Trophoblast cell (in vitro differentiated cells and primary cell): ENCODE measurements at regions not wholly inside any gene's neighbourhood (a gene's known extent, or its start where the extent isn't known, plus 50 kb on each side); places are given as distances from the start of the nearest gene placed in this dataset.
A peak's percentile ranks its signal among the peaks of the same experiment; 100 is the strongest.

Experiments
- DNase-seq, 2 donors: peaks; one replicate each; pipeline ENCODE4 v3.0.0-alpha.2; 2016
- H2AFZ ChIP-seq: 2 replicates; pipeline ENCODE4 v1.6.1; 2013; ENCODE audit warnings: low read length, moderate library complexity, mild to moderate bottlenecking; ENCODE audit not compliant: insufficient read depth, poor library complexity
- H2AK5ac ChIP-seq: 2 replicates; pipeline ENCODE4 v1.6.1; 2013; ENCODE audit warnings: mild to moderate bottlenecking, low read length
- H2BK120ac ChIP-seq: 2 replicates; pipeline ENCODE4 v1.6.1; 2013; ENCODE audit warnings: low read length, mild to moderate bottlenecking, moderate library complexity; ENCODE audit not compliant: insufficient read depth, poor library complexity
- H2BK12ac ChIP-seq: 2 replicates; pipeline ENCODE4 v1.6.1; 2013; ENCODE audit warnings: mild to moderate bottlenecking, low read length, moderate library complexity
- H2BK5ac ChIP-seq: 2 replicates; pipeline ENCODE4 v1.6.1; 2013; ENCODE audit warnings: low read length, low read depth, moderate library complexity, mild to moderate bottlenecking; ENCODE audit not compliant: poor library complexity
- H3K14ac ChIP-seq: 2 replicates; pipeline ENCODE4 v1.6.1; 2013; ENCODE audit warnings: mild to moderate bottlenecking, low read length
- H3K18ac ChIP-seq: 2 replicates; pipeline ENCODE4 v1.6.1; 2013; ENCODE audit warnings: mild to moderate bottlenecking, low read length
- H3K23ac ChIP-seq: 2 replicates; pipeline ENCODE4 v1.6.1; 2013; ENCODE audit warnings: low read length
- H3K27ac ChIP-seq: 2 replicates; pipeline ENCODE4 v1.5.1; 2013; ENCODE audit warnings: low read depth, mild to moderate bottlenecking, inconsistent platforms, low read length, moderate library complexity
- H3K27me3 ChIP-seq: 2 replicates; pipeline ENCODE4 v1.6.1; 2013; ENCODE audit warnings: inconsistent platforms, mild to moderate bottlenecking, low read length, moderate library complexity; ENCODE audit not compliant: insufficient read depth
- H3K36me3 ChIP-seq, 2 experiments: 1 replicate in 1 of 2; 2 replicates in 1 of 2; pipeline ENCODE4 v1.6.1; 2013; ENCODE audit warnings: low read length in 2 of 2, mild to moderate bottlenecking in 2 of 2, moderate library complexity in 1 of 2; ENCODE audit not compliant: insufficient read depth in 2 of 2, control insufficient read depth in 1 of 2
- H3K4ac ChIP-seq: 2 replicates; pipeline ENCODE4 v1.6.1; 2013; ENCODE audit warnings: low read depth, mild to moderate bottlenecking, low read length, moderate library complexity
- H3K4me1 ChIP-seq, 2 experiments: 1 replicate in 1 of 2; 2 replicates in 1 of 2; pipeline ENCODE4 v1.6.1; 2013; ENCODE audit warnings: low read length in 2 of 2, mild to moderate bottlenecking in 2 of 2, moderate library complexity in 1 of 2; ENCODE audit not compliant: insufficient read depth in 2 of 2, control insufficient read depth in 1 of 2
- H3K4me2 ChIP-seq: 2 replicates; pipeline ENCODE4 v1.6.1; 2013; ENCODE audit warnings: inconsistent platforms, mild to moderate bottlenecking, low read length, moderate library complexity
- H3K4me3 ChIP-seq: 2 replicates; pipeline ENCODE4 v1.5.1; 2013; ENCODE audit warnings: mild to moderate bottlenecking, low read depth, low read length, inconsistent platforms
- H3K79me1 ChIP-seq: one replicate; pipeline ENCODE4 v1.6.1; 2013; ENCODE audit warnings: low read length
- H3K79me2 ChIP-seq: 2 replicates; pipeline ENCODE4 v1.6.1; 2013; ENCODE audit warnings: low read length, mild to moderate bottlenecking; ENCODE audit not compliant: control insufficient read depth, insufficient read depth, poor library complexity
- H3K9ac ChIP-seq: 2 replicates; pipeline ENCODE4 v1.6.1; 2013; ENCODE audit warnings: mild to moderate bottlenecking, low read length
- H3K9me3 ChIP-seq: 2 replicates; pipeline ENCODE4 v1.6.1; 2013; ENCODE audit warnings: low read depth, mild to moderate bottlenecking, control low read depth, inconsistent platforms, low read length; ENCODE audit not compliant: insufficient read depth
- H4K12ac ChIP-seq: 2 replicates; pipeline ENCODE4 v1.6.1; 2013; ENCODE audit warnings: low read depth, mild to moderate bottlenecking, low read length, moderate library complexity
- H4K8ac ChIP-seq: 2 replicates; pipeline ENCODE4 v1.6.1; 2013; ENCODE audit warnings: low read depth, mild to moderate bottlenecking, low read length, moderate library complexity
- H4K91ac ChIP-seq: one replicate; pipeline ENCODE4 v1.6.1; 2013; ENCODE audit warnings: low read depth, mild to moderate bottlenecking, low read length, moderate library complexity
- WGBS: extraction: QIAGEN DNeasy Blood & Tissue Kit; methylation state at CpG from one replicate; pipeline ENCODE4 v1.1.7; 2013; ENCODE audit warnings: missing lambda C conversion rate; ENCODE audit not compliant: insufficient read length, insufficient coverage; ENCODE audit errors: extremely low coverage; 5-methylcytosine and 5-hydroxymethylcytosine counted together

- no CpG with 5 or more reads among the region's 3 CpGs for WGBS
- Histone ChIP-seq H3K27me3 (no peaks in the 10 kb centered on the region), H3K9ac (no peak overlapping the region), H3K27ac (no peak overlapping the region), H3K79me1 (peaks cover 2% of the 10 kb centered on the region), H4K91ac (no peak overlapping the region), H2BK12ac (no peak overlapping the region), H3K79me2 (no peaks in the 10 kb centered on the region), H3K18ac (no peak overlapping the region), H3K9me3 (no peaks in the 10 kb centered on the region), H3K4me3 (no peak overlapping the region), H2AK5ac (no peak overlapping the region), H3K23ac (no peak overlapping the region), H3K4me2 (no peak overlapping the region), H4K8ac (no peak overlapping the region), H2BK5ac (no peak overlapping the region), H3K14ac (no peak overlapping the region), H3K4ac (no peak overlapping the region), H2BK120ac (no peak overlapping the region), H4K12ac (no peak overlapping the region), H3K4me1 (peaks cover 0 to 11% of the 10 kb centered on the region in 2 experiments), H2AFZ (no peak overlapping the region), H3K36me3 (no peaks in the 10 kb centered on the region)
- DNase-seq: no peak
These were observed 94.2 kb upstream of the DRD2 start for GRCh38 chr11:113569391-113569790.

DNA sequence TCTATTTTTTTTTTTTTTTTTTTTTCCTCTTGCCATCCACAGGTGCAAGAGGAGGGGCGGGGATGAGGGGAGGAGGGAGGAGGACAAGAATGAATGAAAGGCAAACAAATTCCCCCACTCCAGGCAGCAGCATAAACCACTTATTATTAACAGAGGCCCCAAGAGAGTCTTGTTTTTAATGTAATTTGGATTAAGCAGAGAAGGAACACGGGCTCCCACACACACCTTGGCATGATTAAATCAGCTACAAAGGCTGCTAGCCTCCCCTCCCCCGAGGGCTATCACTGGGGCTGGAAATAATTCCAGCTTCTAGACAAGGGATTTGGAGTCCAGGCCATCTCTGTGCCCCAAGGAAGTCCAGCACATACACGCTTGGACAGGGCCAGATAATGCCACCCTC lies 93.4 kb upstream of the DRD2 start:
- no peak overlapping the region for H2BK5ac ChIP-seq
- peaks cover 4 to 17% of the 10 kb centered on the region in 2 experiments for H3K4me1 ChIP-seq
- H3K4me2 ChIP-seq: no peak overlapping the region
- H2AFZ ChIP-seq: no peak overlapping the region
- H4K91ac ChIP-seq: no peak overlapping the region
- no peaks in the 10 kb centered on the region for H3K79me2 ChIP-seq
- H3K4me3 ChIP-seq: no peak overlapping the region
- H3K14ac ChIP-seq: no peak overlapping the region
- DNase-seq: no peak
- H4K8ac ChIP-seq: no peak overlapping the region
- H4K12ac ChIP-seq: no peak overlapping the region
- no peak overlapping the region for H2BK120ac ChIP-seq
- H3K79me1 ChIP-seq: peaks cover 4% of the 10 kb centered on the region
- no peak overlapping the region for H3K18ac ChIP-seq
- WGBS: no CpG with 5 or more reads among the region's 4 CpGs
- H3K36me3 ChIP-seq: no peaks in the 10 kb centered on the region
- H3K9ac ChIP-seq: no peak overlapping the region
- no peak overlapping the region for H3K27ac ChIP-seq
- H2BK12ac ChIP-seq: no peak overlapping the region
- no peaks in the 10 kb centered on the region for H3K9me3 ChIP-seq
- H3K27me3 ChIP-seq: no peaks in the 10 kb centered on the region
- H3K23ac ChIP-seq: no peak overlapping the region
- no peak overlapping the region for H3K4ac ChIP-seq
- no peak overlapping the region for H2AK5ac ChIP-seq

DNA sequence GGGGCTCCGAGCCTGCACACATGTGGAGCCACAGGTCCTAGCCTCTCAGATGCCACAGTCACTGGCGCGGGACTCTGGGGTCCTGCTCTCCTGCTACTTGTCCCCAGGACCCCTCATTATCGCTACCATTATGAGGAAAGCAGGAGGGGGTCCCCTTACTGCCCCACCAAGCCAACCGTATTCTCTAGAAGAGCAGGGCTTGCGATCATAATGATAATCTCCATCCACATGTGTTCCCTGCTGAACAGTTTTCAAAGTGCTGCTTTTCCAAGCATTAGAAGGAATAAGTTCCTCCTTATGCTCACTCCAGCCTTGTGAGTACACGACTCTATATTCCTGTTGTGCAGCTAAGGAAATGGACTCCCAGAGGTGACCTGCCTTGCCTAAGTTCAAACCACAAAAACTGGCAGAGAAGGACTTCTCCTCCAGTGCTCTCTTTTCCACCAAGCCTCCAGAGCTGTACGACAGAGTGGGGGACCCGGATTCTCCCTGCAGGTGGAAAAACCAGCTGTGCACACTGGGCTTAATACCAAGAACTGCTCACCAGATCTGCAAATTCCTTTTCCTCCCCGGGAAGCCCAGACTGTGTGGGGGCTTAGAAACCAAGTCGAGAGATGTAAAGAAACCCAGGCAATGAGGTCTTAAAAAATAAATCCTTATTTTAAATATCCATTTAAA lies 92.8 kb upstream of the DRD2 start:
- DNase-seq: no peak
- Histone ChIP-seq H4K91ac (peak overlapping the region; percentile 28), H3K79me2 (no peaks in the 10 kb centered on the region), H3K9me3 (no peaks in the 10 kb centered on the region), H2BK120ac (no peak overlapping the region), H3K4me3 (no peak overlapping the region), H3K9ac (no peak overlapping the region), H4K12ac (no peak overlapping the region), H3K18ac (no peak overlapping the region), H3K27ac (no peak overlapping the region), H3K23ac (no peak overlapping the region), H2BK5ac (no peak overlapping the region), H3K4me2 (no peak overlapping the region), H2BK12ac (no peak overlapping the region), H3K27me3 (no peaks in the 10 kb centered on the region), H3K4ac (no peak overlapping the region), H2AFZ (no peak overlapping the region), H3K79me1 (peaks cover 6% of the 10 kb centered on the region), H3K14ac (no peak overlapping the region), H4K8ac (no peak overlapping the region), H3K4me1 (peaks cover 4 to 19% of the 10 kb centered on the region in 2 experiments), H2AK5ac (peak overlapping the region; percentile 22), H3K36me3 (no peaks in the 10 kb centered on the region)
- WGBS: no CpG with 5 or more reads among the region's 11 CpGs

DNA sequence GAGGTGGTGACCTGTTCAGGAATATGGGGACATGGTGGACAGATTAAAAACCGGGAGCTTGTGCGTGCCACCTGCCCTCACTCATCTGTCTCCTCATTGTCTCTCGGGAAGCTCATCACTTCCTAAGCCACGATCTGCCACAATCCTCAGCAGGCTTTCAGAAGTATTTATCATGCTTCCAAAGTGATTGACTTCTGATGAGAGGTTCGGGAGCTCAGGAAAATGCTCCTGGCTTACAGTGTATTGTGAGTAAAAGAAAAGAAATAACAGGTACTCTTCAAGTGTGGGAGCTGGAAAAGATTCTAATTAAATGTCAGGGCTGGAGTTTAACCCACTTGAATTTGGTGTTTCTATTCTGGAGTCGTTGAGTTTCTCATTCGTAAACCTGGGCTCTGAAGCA lies 91.9 kb upstream of the DRD2 start:
- no peak for DNase-seq
- Histone ChIP-seq H3K4me1 (peaks cover 7 to 23% of the 10 kb centered on the region in 2 experiments), H3K79me2 (no peaks in the 10 kb centered on the region), H3K4me2 (no peak overlapping the region), H4K12ac (no peak overlapping the region), H3K9ac (no peak overlapping the region), H3K27me3 (no peaks in the 10 kb centered on the region), H3K79me1 (peaks cover 8% of the 10 kb centered on the region), H3K14ac (no peak overlapping the region), H4K8ac (no peak overlapping the region), H2BK12ac (no peak overlapping the region), H2BK5ac (no peak overlapping the region), H2BK120ac (no peak overlapping the region), H3K23ac (no peak overlapping the region), H2AK5ac (no peak overlapping the region), H3K36me3 (no peaks in the 10 kb centered on the region), H4K91ac (no peak overlapping the region), H3K27ac (no peak overlapping the region), H3K4me3 (no peak overlapping the region), H3K18ac (no peak overlapping the region), H3K9me3 (no peaks in the 10 kb centered on the region), H3K4ac (no peak overlapping the region), H2AFZ (no peak overlapping the region)
- no CpG with 5 or more reads among the region's 7 CpGs for WGBS
